Osteocyte (in vitro differentiated cells): ENCODE measurements at regions not wholly inside any gene's neighbourhood (a gene's known extent, or its start where the extent isn't known, plus 50 kb on each side); places are given as distances from the start of the nearest gene placed in this dataset.

Experiments
- DNase-seq: peaks from one replicate; pipeline ENCODE4 v3.0.0; 2021; ENCODE audit warnings: mixed read lengths; ENCODE audit not compliant: unreplicated experiment; ENCODE audit errors: extremely low spot score
- H3K27ac Mint-ChIP-seq: one replicate; pipeline ENCODE4 v1.8.0; 2021; ENCODE audit warnings: mild to moderate bottlenecking, mixed read lengths; ENCODE audit not compliant: unreplicated experiment
- H3K27me3 Mint-ChIP-seq: one replicate; pipeline ENCODE4 v1.8.0; 2021; ENCODE audit warnings: mixed read lengths; ENCODE audit not compliant: unreplicated experiment
- H3K36me3 Mint-ChIP-seq: one replicate; pipeline ENCODE4 v1.8.0; 2021; ENCODE audit warnings: mixed read lengths; ENCODE audit not compliant: unreplicated experiment
- H3K4me1 Mint-ChIP-seq: one replicate; pipeline ENCODE4 v1.8.0; 2021; ENCODE audit warnings: mixed read lengths; ENCODE audit not compliant: unreplicated experiment
- H3K4me3 Mint-ChIP-seq: one replicate; pipeline ENCODE4 v1.8.0; 2021; ENCODE audit warnings: mild to moderate bottlenecking, moderate library complexity, mixed read lengths; ENCODE audit not compliant: unreplicated experiment
- H3K9me3 Mint-ChIP-seq: one replicate; pipeline ENCODE4 v1.8.0; 2021; ENCODE audit warnings: mixed read lengths; ENCODE audit not compliant: unreplicated experiment
- CTCF ChIP-seq: fragments of 200-600 bp; sonication (generic); IDR thresholded peaks from 2 replicates; pipeline ENCODE4 v1.5.0; 2021; ENCODE audit warnings: antibody characterized with exemption, mild to moderate bottlenecking, moderate library complexity

GRCh38 chr4:122309988-122310626 is 68.7 kb upstream of the ADAD1 start:
- DNase-seq: no peak
- Mint-ChIP-seq H3K4me1 (no peaks in the 10 kb centered on the region), H3K4me3 (no peak overlapping the region), H3K36me3 (peaks cover 20% of the 10 kb centered on the region), H3K27me3 (no peaks in the 10 kb centered on the region), H3K9me3 (no peaks in the 10 kb centered on the region), H3K27ac (no peak overlapping the region)
- peak; percentile 63 for TF ChIP-seq CTCF

GRCh38 chr4:122313006-122313646 is 65.7 kb upstream of the ADAD1 start:
- peaks cover 26% of the 10 kb centered on the region for H3K36me3 Mint-ChIP-seq
- DNase-seq: no peak
- H3K27ac Mint-ChIP-seq: no peak overlapping the region
- no peak for TF ChIP-seq CTCF
- no peak overlapping the region for H3K4me3 Mint-ChIP-seq
- H3K4me1 Mint-ChIP-seq: no peaks in the 10 kb centered on the region
- no peaks in the 10 kb centered on the region for H3K27me3 Mint-ChIP-seq
- no peaks in the 10 kb centered on the region for H3K9me3 Mint-ChIP-seq

GRCh38 chr4:122326908-122327307 is 51.9 kb upstream of the ADAD1 start:
- no peak overlapping the region for H3K27ac Mint-ChIP-seq
- peaks cover 34% of the 10 kb centered on the region for H3K36me3 Mint-ChIP-seq
- H3K27me3 Mint-ChIP-seq: no peaks in the 10 kb centered on the region
- no peak for TF ChIP-seq CTCF
- no peaks in the 10 kb centered on the region for H3K9me3 Mint-ChIP-seq
- DNase-seq: no peak
- no peak overlapping the region for H3K4me3 Mint-ChIP-seq
- H3K4me1 Mint-ChIP-seq: peaks cover 22% of the 10 kb centered on the region

- no peaks in the 10 kb centered on the region for H3K27me3 Mint-ChIP-seq
These were observed 49.9 kb upstream of the ADAD1 start for GRCh38 chr4:122328893-122329292.

More at GRCh38 chr4:122328893-122329292, 49.9 kb upstream of the ADAD1 start:
- no peak for TF ChIP-seq CTCF
- no peaks in the 10 kb centered on the region for H3K9me3 Mint-ChIP-seq
- no peak overlapping the region for H3K27ac Mint-ChIP-seq
- H3K36me3 Mint-ChIP-seq: peaks cover 34% of the 10 kb centered on the region
- H3K4me1 Mint-ChIP-seq: peaks cover 9% of the 10 kb centered on the region
- DNase-seq: no peak
- no peak overlapping the region for H3K4me3 Mint-ChIP-seq
